Endothelial cell (in vitro differentiated cells): ENCODE measurements at regions not wholly inside any gene's neighbourhood (a gene's known extent, or its start where the extent isn't known, plus 50 kb on each side); places are given as distances from the start of the nearest gene placed in this dataset.

Experiments used
- DNase-seq: peaks from one replicate; pipeline ENCODE4 v3.0.0; 2021; ENCODE audit warnings: low spot score
- H3K27ac Mint-ChIP-seq: one replicate; pipeline ENCODE4 v1.8.0; 2021; ENCODE audit warnings: mixed read lengths, inconsistent platforms; ENCODE audit not compliant: unreplicated experiment
- H3K27me3 Mint-ChIP-seq: one replicate; pipeline ENCODE4 v1.8.0; 2021; ENCODE audit warnings: mild to moderate bottlenecking, moderate library complexity, mixed read lengths, inconsistent platforms; ENCODE audit not compliant: unreplicated experiment
- H3K36me3 Mint-ChIP-seq: one replicate; pipeline ENCODE4 v1.8.0; 2021; ENCODE audit warnings: mild to moderate bottlenecking, low read depth, mixed read lengths, inconsistent platforms; ENCODE audit not compliant: unreplicated experiment
- H3K4me1 Mint-ChIP-seq: one replicate; pipeline ENCODE4 v1.8.0; 2021; ENCODE audit warnings: mild to moderate bottlenecking, mixed read lengths, inconsistent platforms; ENCODE audit not compliant: unreplicated experiment
- H3K4me3 Mint-ChIP-seq: one replicate; pipeline ENCODE4 v1.8.0; 2021; ENCODE audit warnings: mild to moderate bottlenecking, mixed read lengths, inconsistent platforms; ENCODE audit not compliant: unreplicated experiment
- H3K9me3 Mint-ChIP-seq: one replicate; pipeline ENCODE4 v1.8.0; 2021; ENCODE audit warnings: mixed read lengths, inconsistent platforms; ENCODE audit not compliant: unreplicated experiment
- CTCF ChIP-seq: fragments of 200-600 bp; sonication (generic); IDR thresholded peaks from one replicate; pipeline ENCODE4 v1.5.0; 2021; ENCODE audit warnings: antibody characterized with exemption; ENCODE audit not compliant: unreplicated experiment

- H3K27ac Mint-ChIP-seq: no peak overlapping the region
- H3K36me3 Mint-ChIP-seq: peaks cover 21% of the 10 kb centered on the region
- no peaks in the 10 kb centered on the region for H3K27me3 Mint-ChIP-seq
- no peak overlapping the region for H3K4me3 Mint-ChIP-seq
- peaks cover 4% of the 10 kb centered on the region for H3K9me3 Mint-ChIP-seq
- TF ChIP-seq CTCF: no peak
- H3K4me1 Mint-ChIP-seq: no peaks in the 10 kb centered on the region
- DNase-seq: no peak
Observed at GRCh38 chr21:14846621-14847020, 218.2 kb downstream of the NRIP1 start.

GRCh38 chr21:14844001-14844400 is 220.8 kb downstream of the NRIP1 start:
- TF ChIP-seq CTCF: no peak
- no peak for DNase-seq
- no peak overlapping the region for H3K4me3 Mint-ChIP-seq
- H3K27me3 Mint-ChIP-seq: no peaks in the 10 kb centered on the region
- H3K4me1 Mint-ChIP-seq: no peaks in the 10 kb centered on the region
- H3K36me3 Mint-ChIP-seq: peaks cover 21% of the 10 kb centered on the region
- H3K27ac Mint-ChIP-seq: no peak overlapping the region
- H3K9me3 Mint-ChIP-seq: peaks cover 4% of the 10 kb centered on the region

GRCh38 chr21:14842601-14843000 is 222.2 kb downstream of the NRIP1 start:
- Mint-ChIP-seq H3K27ac (no peak overlapping the region), H3K27me3 (no peaks in the 10 kb centered on the region), H3K9me3 (peaks cover 4% of the 10 kb centered on the region), H3K4me1 (no peaks in the 10 kb centered on the region), H3K4me3 (no peak overlapping the region), H3K36me3 (peaks cover 21% of the 10 kb centered on the region)
- no peak for DNase-seq
- TF ChIP-seq CTCF: no peak

GRCh38 chr21:14841511-14842472 is 223.0 kb downstream of the NRIP1 start:
- H3K27me3 Mint-ChIP-seq: no peaks in the 10 kb centered on the region
- DNase-seq: no peak
- no peak for TF ChIP-seq CTCF
- no peak overlapping the region for H3K4me3 Mint-ChIP-seq
- H3K4me1 Mint-ChIP-seq: no peaks in the 10 kb centered on the region
- H3K36me3 Mint-ChIP-seq: peaks cover 18% of the 10 kb centered on the region
- H3K9me3 Mint-ChIP-seq: peaks cover 4% of the 10 kb centered on the region
- H3K27ac Mint-ChIP-seq: no peak overlapping the region

GRCh38 chr21:14838400-14838799 is 226.4 kb downstream of the NRIP1 start:
- H3K27ac Mint-ChIP-seq: no peak overlapping the region
- no peak for TF ChIP-seq CTCF

More at GRCh38 chr21:14838400-14838799, 226.4 kb downstream of the NRIP1 start:
- peaks cover 7% of the 10 kb centered on the region for H3K36me3 Mint-ChIP-seq
- DNase-seq: no peak
- H3K27me3 Mint-ChIP-seq: no peaks in the 10 kb centered on the region
- H3K9me3 Mint-ChIP-seq: no peaks in the 10 kb centered on the region
- H3K4me1 Mint-ChIP-seq: no peaks in the 10 kb centered on the region
- no peak overlapping the region for H3K4me3 Mint-ChIP-seq
